Heart left ventricle (tissue), 13 donors: ENCODE measurements at regions not wholly inside any gene's neighbourhood (a gene's known extent, or its start where the extent isn't known, plus 50 kb on each side); places are given as distances from the start of the nearest gene placed in this dataset.

ENCODE experiments used
- POLR2A ChIP-seq, 2 donors: fragments of 450-650 bp; IDR thresholded peaks; one replicate each; pipeline ENCODE4 v1.6.1; 2017; ENCODE audit warnings: antibody characterized with exemption in 2 of 2, mild to moderate bottlenecking in 2 of 2, moderate library complexity in 2 of 2
- TF ChIP-seq, protein P1 (sequence below), 12 donors: fragments of 200-600 bp; sonication (generic) in 4 of 12; IDR thresholded peaks; one replicate each; pipeline versions ENCODE4 v1.5.0 to v1.8.0; 2018 to 2022; ENCODE audit warnings: antibody characterized with exemption in 12 of 12, mild to moderate bottlenecking in 5 of 12
- donor health status: ischemic (EF 13 %, LVEDD 7.1; RV severe dilation, severe dysfunction).
- donor health status: DM: no; HTN: yes; CAD: no.
- donor health status: DM: no; HTN: no; CAD: no.
- donor health status: ischemic (EF 25% LVEDD 6.9; RV normal size, moderate dysfunction).
- donor health status: ischemic (EF 25% LVEDD 5.7; RV mildly dilated, moderate dysfunction).
- donor health status: ischemic (EF 35%, LVEDD 5.7; RV mildly dilated, moderate dysfunction).
- donor health status: nonischemic (EF 11% LVEDD 7.7; RV severe dilation, severe dysfunction).
- donor health status: DM: yes; HTN: yes; CAD: no.
- donor health status: PGD.
- donor health status: ischemic (EF 29% LVEDD 5.4; RV normal size, mild dysfunction).
- donor health status: nonischemic (EF 23%, LVEDD 6.1; RV moderate dilation, normal function).

DNA sequence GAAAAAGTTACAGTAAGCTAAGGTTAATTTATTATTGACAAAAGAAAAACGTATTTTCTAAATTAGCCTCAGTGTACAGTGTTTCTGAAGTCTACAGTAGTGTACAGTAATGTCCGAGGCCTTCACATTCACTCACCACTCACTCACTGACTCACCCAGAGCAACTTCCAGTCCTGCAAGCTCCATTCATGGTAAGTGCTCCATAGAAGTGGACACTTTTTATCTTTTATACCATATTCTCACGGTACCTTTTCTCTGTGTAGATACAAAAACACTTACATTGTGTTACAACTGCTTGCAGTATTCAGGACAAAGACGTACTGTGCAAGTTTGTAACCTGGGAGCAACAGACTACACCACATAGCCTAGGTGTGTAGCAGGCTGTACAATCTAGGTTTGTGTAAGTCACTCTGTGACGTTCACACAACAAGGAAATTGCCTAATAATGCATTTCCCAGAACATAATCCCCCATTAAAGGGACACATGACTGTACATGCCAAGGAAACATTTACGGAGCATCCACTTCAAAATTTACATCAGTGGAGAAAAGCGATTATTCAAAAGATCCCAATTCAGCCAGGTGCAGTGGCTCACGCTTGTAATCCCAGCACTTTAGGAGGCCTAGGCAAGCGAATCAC is 133.4 kb downstream of the BANF2 start:
- TF ChIP-seq, protein P1, sequence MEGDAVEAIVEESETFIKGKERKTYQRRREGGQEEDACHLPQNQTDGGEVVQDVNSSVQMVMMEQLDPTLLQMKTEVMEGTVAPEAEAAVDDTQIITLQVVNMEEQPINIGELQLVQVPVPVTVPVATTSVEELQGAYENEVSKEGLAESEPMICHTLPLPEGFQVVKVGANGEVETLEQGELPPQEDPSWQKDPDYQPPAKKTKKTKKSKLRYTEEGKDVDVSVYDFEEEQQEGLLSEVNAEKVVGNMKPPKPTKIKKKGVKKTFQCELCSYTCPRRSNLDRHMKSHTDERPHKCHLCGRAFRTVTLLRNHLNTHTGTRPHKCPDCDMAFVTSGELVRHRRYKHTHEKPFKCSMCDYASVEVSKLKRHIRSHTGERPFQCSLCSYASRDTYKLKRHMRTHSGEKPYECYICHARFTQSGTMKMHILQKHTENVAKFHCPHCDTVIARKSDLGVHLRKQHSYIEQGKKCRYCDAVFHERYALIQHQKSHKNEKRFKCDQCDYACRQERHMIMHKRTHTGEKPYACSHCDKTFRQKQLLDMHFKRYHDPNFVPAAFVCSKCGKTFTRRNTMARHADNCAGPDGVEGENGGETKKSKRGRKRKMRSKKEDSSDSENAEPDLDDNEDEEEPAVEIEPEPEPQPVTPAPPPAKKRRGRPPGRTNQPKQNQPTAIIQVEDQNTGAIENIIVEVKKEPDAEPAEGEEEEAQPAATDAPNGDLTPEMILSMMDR (IDR thresholded peaks at IDR 0.05), result no peak
- no peak for TF ChIP-seq POLR2A (IDR thresholded peaks at IDR 0.05)
